GM23248 (cell line): ENCODE measurements at regions not wholly inside any gene's neighbourhood (a gene's known extent, or its start where the extent isn't known, plus 50 kb on each side); places are given as distances from the start of the nearest gene placed in this dataset.

Experiments used
- EZH2 ChIP-seq: fragments of 200-600 bp; sonication (generic); IDR thresholded peaks from 2 replicates; pipeline ENCODE4 v1.6.1; 2018; ENCODE audit warnings: antibody characterized with exemption, mild to moderate bottlenecking; ENCODE audit not compliant: insufficient read depth, poor library complexity, severe bottlenecking
- EZH2phosphoT487 ChIP-seq: fragments of 200-600 bp; sonication (generic); IDR thresholded peaks from 2 replicates; pipeline ENCODE4 v1.6.1; 2018; ENCODE audit warnings: antibody characterized with exemption, moderate library complexity, mild to moderate bottlenecking, low read depth; ENCODE audit not compliant: insufficient read depth

DNA sequence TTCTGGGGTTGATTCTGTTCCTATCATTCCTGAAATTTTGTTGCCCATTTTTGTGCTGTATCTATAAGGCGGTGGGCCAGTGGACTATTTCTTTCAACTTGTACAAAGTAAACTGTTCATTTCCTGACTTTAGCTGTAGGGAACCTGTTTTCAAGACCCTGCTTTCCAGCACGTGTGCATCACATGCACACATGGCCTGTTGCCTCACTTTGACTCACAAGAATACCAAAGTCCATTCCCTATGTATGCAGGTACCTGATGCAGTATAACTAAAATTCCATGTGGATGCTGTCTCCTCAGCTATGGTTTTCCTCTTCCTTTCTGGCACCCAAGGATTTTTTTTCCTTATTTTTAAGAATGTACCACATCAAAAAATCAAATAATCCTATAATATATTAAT lies 284.1 kb upstream of the MANEA start:
- TF ChIP-seq EZH2: no peak
- TF ChIP-seq EZH2phosphoT487: no peak
